Choroid plexus epithelial cell (primary cell): ENCODE measurements at regions not wholly inside any gene's neighbourhood (a gene's known extent, or its start where the extent isn't known, plus 50 kb on each side); places are given as distances from the start of the nearest gene placed in this dataset.
A peak's percentile ranks its signal among the peaks of the same experiment; 100 is the strongest.

ENCODE experiments used
- DNase-seq: peaks from one replicate; pipeline ENCODE4 v3.0.0-alpha.2; 2010; ENCODE audit warnings: low read depth
- H3K4me3 ChIP-seq: 2 replicates; pipeline ENCODE4 v1.5.1; 2011; ENCODE audit warnings: low read depth, mild to moderate bottlenecking, control low read depth, low read length, moderate library complexity
- TF ChIP-seq, protein P1 (sequence below): conservative IDR thresholded peaks from 2 replicates; pipeline ENCODE4 v1.5.1; 2011; ENCODE audit warnings: low read depth, mild to moderate bottlenecking, control low read depth, inconsistent platforms, low read length, moderate library complexity

- no peak overlapping the region for H3K4me3 ChIP-seq
- DNase-seq, result no peak
- TF ChIP-seq, protein P1, sequence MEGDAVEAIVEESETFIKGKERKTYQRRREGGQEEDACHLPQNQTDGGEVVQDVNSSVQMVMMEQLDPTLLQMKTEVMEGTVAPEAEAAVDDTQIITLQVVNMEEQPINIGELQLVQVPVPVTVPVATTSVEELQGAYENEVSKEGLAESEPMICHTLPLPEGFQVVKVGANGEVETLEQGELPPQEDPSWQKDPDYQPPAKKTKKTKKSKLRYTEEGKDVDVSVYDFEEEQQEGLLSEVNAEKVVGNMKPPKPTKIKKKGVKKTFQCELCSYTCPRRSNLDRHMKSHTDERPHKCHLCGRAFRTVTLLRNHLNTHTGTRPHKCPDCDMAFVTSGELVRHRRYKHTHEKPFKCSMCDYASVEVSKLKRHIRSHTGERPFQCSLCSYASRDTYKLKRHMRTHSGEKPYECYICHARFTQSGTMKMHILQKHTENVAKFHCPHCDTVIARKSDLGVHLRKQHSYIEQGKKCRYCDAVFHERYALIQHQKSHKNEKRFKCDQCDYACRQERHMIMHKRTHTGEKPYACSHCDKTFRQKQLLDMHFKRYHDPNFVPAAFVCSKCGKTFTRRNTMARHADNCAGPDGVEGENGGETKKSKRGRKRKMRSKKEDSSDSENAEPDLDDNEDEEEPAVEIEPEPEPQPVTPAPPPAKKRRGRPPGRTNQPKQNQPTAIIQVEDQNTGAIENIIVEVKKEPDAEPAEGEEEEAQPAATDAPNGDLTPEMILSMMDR, result no peak
These were observed 91.9 kb upstream of the FOXP4 start for GRCh38 chr6:41454189-41454789.

GRCh38 chr6:41455410-41455809 is 90.8 kb upstream of the FOXP4 start:
- no peak overlapping the region for H3K4me3 ChIP-seq
- TF ChIP-seq, protein P1, result no peak
- no peak for DNase-seq

DNA sequence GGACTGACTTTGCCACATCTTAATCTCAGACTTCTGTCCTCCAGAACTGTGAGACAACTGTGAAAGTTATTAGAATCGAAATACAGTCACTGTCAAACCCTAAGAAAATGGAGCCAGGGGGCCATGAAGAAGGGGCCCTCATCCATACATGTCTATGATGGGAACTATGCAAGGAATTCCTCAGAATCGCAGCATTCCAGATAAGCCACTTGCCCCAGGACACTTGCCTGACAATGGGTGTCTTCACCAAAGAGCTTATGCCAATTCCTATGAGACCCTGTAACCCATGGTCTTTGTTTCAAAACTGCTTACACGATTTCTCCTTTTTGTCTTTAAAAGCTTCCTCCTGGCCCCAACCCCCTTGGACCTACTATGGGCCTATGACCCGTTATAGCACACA is 90.4 kb upstream of the FOXP4 start:
- H3K4me3 ChIP-seq, result no peak overlapping the region
- TF ChIP-seq, protein P1, result no peak
- DNase-seq, result no peak

DNA sequence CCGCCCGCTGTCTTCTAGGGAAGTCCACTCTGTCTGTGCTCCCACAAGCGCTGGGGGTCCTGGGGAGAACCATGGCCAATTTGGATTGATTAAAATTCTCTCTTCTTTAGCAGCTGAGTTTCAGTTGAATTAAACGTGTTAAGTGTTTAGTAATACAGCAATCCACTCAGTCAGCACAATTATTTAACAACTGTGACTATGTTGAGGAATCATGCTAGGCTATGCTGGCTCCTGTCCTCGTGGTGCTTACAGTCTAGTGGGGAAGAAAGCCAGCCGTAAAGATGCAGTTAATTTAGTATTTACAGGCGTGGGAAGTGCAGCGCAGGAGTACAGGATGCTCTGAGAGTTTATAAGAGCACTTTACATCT is 88.9 kb upstream of the FOXP4 start:
- TF ChIP-seq, protein P1, result no peak
- H3K4me3 ChIP-seq, result no peak overlapping the region
- no peak for DNase-seq

- DNase-seq, result no peak
These were observed 86.4 kb upstream of the FOXP4 start for GRCh38 chr6:41459738-41460137.

DNA sequence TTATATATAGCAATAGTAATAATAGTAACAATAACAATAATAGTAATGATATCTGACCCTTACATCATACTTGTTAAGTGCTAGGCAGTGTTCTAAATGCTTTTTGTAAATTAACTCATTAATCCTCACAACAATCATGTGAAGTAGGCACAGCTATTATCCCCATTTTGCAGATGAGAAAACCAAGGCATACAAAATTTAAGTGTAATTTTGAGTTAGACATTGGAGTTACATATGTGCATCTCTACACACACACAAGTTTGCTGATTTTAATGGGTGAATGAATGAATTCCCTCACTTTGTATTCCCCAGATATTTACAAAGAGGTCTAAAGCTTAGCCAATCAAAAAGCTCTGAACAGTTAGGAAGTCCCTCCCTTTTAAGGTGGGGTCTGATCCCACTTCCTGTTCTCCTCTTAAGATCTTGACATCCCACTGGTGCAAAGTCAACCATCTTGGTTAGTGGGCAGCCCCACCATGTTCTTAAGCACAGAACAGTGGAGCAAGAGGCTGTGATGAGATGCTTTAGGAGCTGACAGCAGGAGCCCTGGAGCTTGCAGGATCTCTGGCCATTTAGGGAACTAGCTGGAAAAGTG is 85.3 kb upstream of the FOXP4 start:
- no peak overlapping the region for H3K4me3 ChIP-seq
- TF ChIP-seq, protein P1, result no peak
- DNase-seq, result peak; percentile 22

More at GRCh38 chr6:41459738-41460137, 86.4 kb upstream of the FOXP4 start:
- H3K4me3 ChIP-seq, result no peak overlapping the region
- TF ChIP-seq, protein P1, result no peak

DNA sequence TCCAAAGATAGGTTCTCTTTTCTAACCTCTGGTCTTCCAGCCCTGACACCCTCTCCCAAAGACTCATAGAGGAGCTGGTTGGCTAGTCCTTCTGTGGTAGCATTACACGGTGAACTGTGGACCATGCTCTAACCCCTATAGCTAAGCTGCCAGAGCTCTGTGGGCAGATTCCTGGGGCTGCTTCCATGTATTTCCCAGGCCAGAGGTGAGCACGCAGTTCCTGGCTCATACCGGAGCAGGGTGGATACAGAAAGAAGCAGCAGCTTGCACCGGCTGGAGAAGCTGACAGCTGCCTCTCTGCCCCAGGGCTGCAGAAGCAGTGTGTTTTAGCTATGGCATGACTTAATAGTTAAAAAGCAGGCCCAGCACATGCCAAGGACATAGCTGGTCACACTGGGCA is 84.1 kb upstream of the FOXP4 start:
- TF ChIP-seq, protein P1, result no peak
- DNase-seq, result no peak
- no peak overlapping the region for H3K4me3 ChIP-seq
